BLaER1 (cell line): ENCODE measurements at regions not wholly inside any gene's neighbourhood (a gene's known extent, or its start where the extent isn't known, plus 50 kb on each side); places are given as distances from the start of the nearest gene placed in this dataset.
"Not testable (repeated sequence)": the region's sequence is repeated elsewhere in the genome, so short reads cannot be mapped to it uniquely, and the experiment has no call there.

Source experiments
- H3K27ac ChIP-seq: shearing (Covaris generic); formaldehyde crosslinking; 2 replicates; pipeline ENCODE4 v1.8.1; 2022
- H3K27me3 ChIP-seq: shearing (Covaris generic); formaldehyde crosslinking; 2 replicates; pipeline ENCODE4 v1.8.1; 2022
- H3K36me3 ChIP-seq: shearing (Covaris generic); formaldehyde crosslinking; 2 replicates; pipeline ENCODE4 v1.8.1; 2022
- H3K4me1 ChIP-seq: shearing (Covaris generic); formaldehyde crosslinking; 2 replicates; pipeline ENCODE4 v1.8.1; 2022
- H3K4me2 ChIP-seq: shearing (Covaris generic); formaldehyde crosslinking; 2 replicates; pipeline ENCODE4 v1.8.1; 2022
- H3K4me3 ChIP-seq: shearing (Covaris generic); formaldehyde crosslinking; 2 replicates; pipeline ENCODE4 v1.8.1; 2022
- H3K9ac ChIP-seq: shearing (Covaris generic); formaldehyde crosslinking; 2 replicates; pipeline ENCODE4 v1.8.1; 2022
- H3K9me3 ChIP-seq: shearing (Covaris generic); formaldehyde crosslinking; 2 replicates; pipeline ENCODE4 v1.8.1; 2022
- H4K20me1 ChIP-seq: shearing (Covaris generic); formaldehyde crosslinking; 2 replicates; pipeline ENCODE4 v1.8.1; 2022
- Cebpa-rat ChIP-seq: shearing (Covaris generic); IDR thresholded peaks from 2 replicates; pipeline ENCODE4 v1.8.1; 2022

- Histone ChIP-seq H3K9me3 (peaks cover 14% of the 10 kb centered on the region), H3K9ac (no peak overlapping the region), H3K27me3 (no peaks in the 10 kb centered on the region), H3K4me1 (peaks cover 2% of the 10 kb centered on the region), H3K4me2 (no peak overlapping the region), H3K4me3 (no peak overlapping the region), H3K36me3 (no peaks in the 10 kb centered on the region), H4K20me1 (no peaks in the 10 kb centered on the region), H3K27ac (no peak overlapping the region)
- no peak for TF ChIP-seq Cebpa-rat
Measured at GRCh38 chr15:92719021-92719420, 63.4 kb upstream of the FAM174B start.

GRCh38 chr15:92724144-92724543, 68.6 kb upstream of the FAM174B start:
- H3K4me2 ChIP-seq = peak overlapping the region; percentile 4; the same call in 1 of the 2 replicates
- no peak overlapping the region for H3K4me3 ChIP-seq
- TF ChIP-seq Cebpa-rat = no peak
- no peaks in the 10 kb centered on the region for H3K27me3 ChIP-seq
- peaks cover 5% of the 10 kb centered on the region for H3K4me1 ChIP-seq
- H3K9ac ChIP-seq = no peak overlapping the region
- H4K20me1 ChIP-seq = no peaks in the 10 kb centered on the region
- H3K36me3 ChIP-seq = no peaks in the 10 kb centered on the region
- peaks cover 14% of the 10 kb centered on the region for H3K9me3 ChIP-seq
- H3K27ac ChIP-seq = no peak overlapping the region

GRCh38 chr15:92725171-92725570, 69.6 kb upstream of the FAM174B start:
- Histone ChIP-seq H3K27ac (no peak overlapping the region), H3K4me3 (no peak overlapping the region), H3K27me3 (no peaks in the 10 kb centered on the region), H3K4me2 (no peak overlapping the region), H4K20me1 (no peaks in the 10 kb centered on the region), H3K9me3 (peaks cover 14% of the 10 kb centered on the region), H3K4me1 (peaks cover 5% of the 10 kb centered on the region), H3K36me3 (no peaks in the 10 kb centered on the region), H3K9ac (no peak overlapping the region)
- TF ChIP-seq Cebpa-rat = no peak

GRCh38 chr15:92728266-92728665, 72.7 kb upstream of the FAM174B start:
- Histone ChIP-seq H3K4me1 (peaks cover 5% of the 10 kb centered on the region), H3K36me3 (no peaks in the 10 kb centered on the region), H3K27me3 (no peaks in the 10 kb centered on the region), H4K20me1 (no peaks in the 10 kb centered on the region), H3K9ac (no peak overlapping the region), H3K4me3 (no peak overlapping the region), H3K4me2 (no peak overlapping the region), H3K27ac (no peak overlapping the region), H3K9me3 (peaks cover 12% of the 10 kb centered on the region)
- TF ChIP-seq Cebpa-rat = no peak

GRCh38 chr15:92733090-92733933, 77.7 kb upstream of the FAM174B start:
- no peak overlapping the region for H3K9ac ChIP-seq

GRCh38 chr15:92733934-92734521, 78.5 kb upstream of the FAM174B start:
- no peaks in the 10 kb centered on the region for H4K20me1 ChIP-seq
- H3K4me3 ChIP-seq = no peak overlapping the region
- H3K27ac ChIP-seq = no peak overlapping the region
- H3K9ac ChIP-seq = no peak overlapping the region
- H3K36me3 ChIP-seq = no peaks in the 10 kb centered on the region
- TF ChIP-seq Cebpa-rat = no peak
- H3K4me2 ChIP-seq = no peak overlapping the region
- 0 out of 2 replicates have a peak, but pooled peaks cover 8% of the 10 kb centered on the region for H3K9me3 ChIP-seq
- H3K4me1 ChIP-seq = no peaks in the 10 kb centered on the region
- H3K27me3 ChIP-seq = no peaks in the 10 kb centered on the region

More at GRCh38 chr15:92733090-92733933, 77.7 kb upstream of the FAM174B start:
- Histone ChIP-seq H3K9me3 (0 out of 2 replicates have a peak, but pooled peaks cover 8% of the 10 kb centered on the region), H3K27ac (no peak overlapping the region), H3K4me2 (no peak overlapping the region), H3K27me3 (no peaks in the 10 kb centered on the region), H3K36me3 (no peaks in the 10 kb centered on the region), H4K20me1 (no peaks in the 10 kb centered on the region), H3K4me3 (no peak overlapping the region), H3K4me1 (no peaks in the 10 kb centered on the region)
- TF ChIP-seq Cebpa-rat = no peak

- not testable (repeated sequence) for H3K4me1 ChIP-seq, H3K9me3 ChIP-seq, H3K4me2 ChIP-seq, H3K4me3 ChIP-seq, H3K9ac ChIP-seq, H3K27ac ChIP-seq, H3K27me3 ChIP-seq, H3K36me3 ChIP-seq, H4K20me1 ChIP-seq
Measured at GRCh38 chr15:92739246-92739645, 83.7 kb upstream of the FAM174B start.

GRCh38 chr15:92745845-92746271, 90.3 kb upstream of the FAM174B start:
- Histone ChIP-seq H3K4me1 (no peaks in the 10 kb centered on the region), H3K36me3 (no peaks in the 10 kb centered on the region), H3K27ac (no peak overlapping the region), H3K27me3 (no peaks in the 10 kb centered on the region), H3K4me2 (no peak overlapping the region), H4K20me1 (no peaks in the 10 kb centered on the region), H3K4me3 (no peak overlapping the region), H3K9ac (no peak overlapping the region), H3K9me3 (peaks cover 6% of the 10 kb centered on the region; the same call in 1 of the 2 replicates)
- TF ChIP-seq Cebpa-rat = no peak

- H3K27ac ChIP-seq = no peak overlapping the region
- no peak overlapping the region for H3K4me3 ChIP-seq
- H3K9me3 ChIP-seq = peaks cover 6% of the 10 kb centered on the region; the same call in 1 of the 2 replicates
- H3K36me3 ChIP-seq = no peaks in the 10 kb centered on the region
- H3K27me3 ChIP-seq = no peaks in the 10 kb centered on the region
- H3K4me2 ChIP-seq = no peak overlapping the region
- H4K20me1 ChIP-seq = no peaks in the 10 kb centered on the region
- H3K4me1 ChIP-seq = no peaks in the 10 kb centered on the region
- no peak for TF ChIP-seq Cebpa-rat
- H3K9ac ChIP-seq = no peak overlapping the region
Measured at GRCh38 chr15:92747047-92747446, 91.5 kb upstream of the FAM174B start.

- H3K4me3 ChIP-seq = no peak overlapping the region
- TF ChIP-seq Cebpa-rat = no peak
- H3K36me3 ChIP-seq = no peaks in the 10 kb centered on the region
- no peak overlapping the region for H3K9ac ChIP-seq
- H3K4me2 ChIP-seq = no peak overlapping the region
- no peaks in the 10 kb centered on the region for H4K20me1 ChIP-seq
- H3K27me3 ChIP-seq = no peaks in the 10 kb centered on the region
- no peak overlapping the region for H3K27ac ChIP-seq
- H3K4me1 ChIP-seq = no peaks in the 10 kb centered on the region
- no peaks in the 10 kb centered on the region for H3K9me3 ChIP-seq
Measured at GRCh38 chr15:92749216-92749615, 93.6 kb upstream of the FAM174B start.
